Neural progenitor cell (in vitro differentiated cells): ENCODE measurements at regions not wholly inside any gene's neighbourhood (a gene's known extent, or its start where the extent isn't known, plus 50 kb on each side); places are given as distances from the start of the nearest gene placed in this dataset.

Source experiments
- DNase-seq: peaks from one replicate; pipeline ENCODE4 v3.0.0-alpha.2; 2016; ENCODE audit warnings: low spot score
- H2AFZ ChIP-seq: fragments of 200-600 bp; sonication (generic); replicated peaks from 2 replicates; pipeline ENCODE4 v1.6.1; 2016; ENCODE audit warnings: antibody characterized with exemption
- H3F3A ChIP-seq: fragments of 200-600 bp; sonication (generic); 2 replicates; pipeline ENCODE4 v1.6.1; 2016; ENCODE audit warnings: antibody characterized with exemption, low read depth
- H3K27ac ChIP-seq: fragments of 200-600 bp; sonication (generic); 2 replicates; pipeline ENCODE4 v1.5.1; 2016; ENCODE audit warnings: mild to moderate bottlenecking
- H3K27me3 ChIP-seq: fragments of 200-600 bp; sonication (generic); 2 replicates; pipeline ENCODE4 v1.6.1; 2016; ENCODE audit warnings: mild to moderate bottlenecking, moderate library complexity
- H3K36me3 ChIP-seq: fragments of 200-600 bp; sonication (generic); 2 replicates; pipeline ENCODE4 v1.5.1; 2016
- H3K4me1 ChIP-seq: fragments of 200-600 bp; sonication (generic); 2 replicates; pipeline ENCODE4 v1.6.1; 2016; ENCODE audit warnings: mixed run types
- H3K4me2 ChIP-seq: fragments of 200-600 bp; sonication (generic); 2 replicates; pipeline ENCODE4 v1.6.1; 2016
- H3K4me3 ChIP-seq: fragments of 200-600 bp; sonication (generic); 2 replicates; pipeline ENCODE4 v1.5.1; 2016
- H3K79me2 ChIP-seq: fragments of 200-600 bp; sonication (generic); 2 replicates; pipeline ENCODE4 v1.6.1; 2016; ENCODE audit warnings: low read depth
- H3K9ac ChIP-seq: fragments of 200-600 bp; sonication (generic); 2 replicates; pipeline ENCODE4 v1.6.1; 2016
- H3K9me3 ChIP-seq: fragments of 200-600 bp; sonication (generic); 2 replicates; pipeline ENCODE4 v1.5.1; 2016; ENCODE audit warnings: low read depth
- H4K20me1 ChIP-seq: fragments of 200-600 bp; sonication (generic); 2 replicates; pipeline ENCODE4 v1.6.1; 2016; ENCODE audit warnings: low read depth
- H3K27ac Mint-ChIP-seq: 3 replicates; pipeline ENCODE4 v1.8.0; 2021; ENCODE audit warnings: mixed read lengths
- H3K27me3 Mint-ChIP-seq: 2 replicates; pipeline ENCODE4 v1.8.0; 2022; ENCODE audit warnings: low read depth, mild to moderate bottlenecking, inconsistent platforms, moderate library complexity, mixed read lengths; ENCODE audit not compliant: insufficient read depth
- H3K36me3 Mint-ChIP-seq: 3 replicates; pipeline ENCODE4 v1.8.0; 2021; ENCODE audit warnings: mixed read lengths
- H3K4me1 Mint-ChIP-seq: 3 replicates; pipeline ENCODE4 v1.8.0; 2021; ENCODE audit warnings: mixed read lengths
- H3K4me3 Mint-ChIP-seq: 3 replicates; pipeline ENCODE4 v1.8.0; 2021; ENCODE audit warnings: mild to moderate bottlenecking, moderate library complexity, mixed read lengths
- H3K9me3 Mint-ChIP-seq: 3 replicates; pipeline ENCODE4 v1.8.0; 2020; ENCODE audit warnings: mixed read lengths
- CTCF ChIP-seq: fragments of 200-600 bp; sonication (generic); IDR thresholded peaks from 2 replicates; pipeline ENCODE4 v1.5.1; 2017; ENCODE audit warnings: antibody characterized with exemption, mild to moderate bottlenecking
- EZH2 ChIP-seq: fragments of 200-600 bp; sonication (generic); IDR thresholded peaks from 2 replicates; pipeline ENCODE4 v1.6.1; 2017; ENCODE audit warnings: antibody characterized with exemption, mild to moderate bottlenecking, moderate library complexity
- EZH2phosphoT487 ChIP-seq: fragments of 200-600 bp; sonication (generic); IDR thresholded peaks from 2 replicates; pipeline ENCODE4 v1.6.1; 2017; ENCODE audit warnings: antibody characterized with exemption

- Mint-ChIP-seq H3K27ac (no peak overlapping the region), H3K27me3 (no peaks in the 10 kb centered on the region), H3K36me3 (no peaks in the 10 kb centered on the region), H3K9me3 (no peaks in the 10 kb centered on the region), H3K4me3 (no peak overlapping the region), H3K4me1 (no peaks in the 10 kb centered on the region)
- Histone ChIP-seq H3K4me3 (no peak overlapping the region), H3K27ac (no peak overlapping the region), H4K20me1 (no peaks in the 10 kb centered on the region), H3K4me2 (no peak overlapping the region), H3K4me1 (no peaks in the 10 kb centered on the region), H3K9ac (no peak overlapping the region), H3F3A (no peaks in the 10 kb centered on the region), H3K9me3 (no peaks in the 10 kb centered on the region), H2AFZ (no peak overlapping the region), H3K79me2 (no peaks in the 10 kb centered on the region), H3K36me3 (no peaks in the 10 kb centered on the region), H3K27me3 (no peaks in the 10 kb centered on the region)
- TF ChIP-seq EZH2phosphoT487 (no peak), EZH2 (no peak), CTCF (no peak)
- DNase-seq, result no peak
Measured at GRCh38 chr2:228369400-228370031, 188.0 kb upstream of the SPHKAP start.

GRCh38 chr2:228367356-228367755, 185.9 kb upstream of the SPHKAP start:
- no peak for DNase-seq
- H3K27me3 Mint-ChIP-seq, result peaks cover 1% of the 10 kb centered on the region

GRCh38 chr2:228359473-228359872, 178.0 kb upstream of the SPHKAP start:
- Histone ChIP-seq H3K4me3 (no peak overlapping the region), H2AFZ (no peak overlapping the region), H3K27me3 (no peaks in the 10 kb centered on the region), H3K4me2 (no peak overlapping the region), H3K27ac (no peak overlapping the region), H3K9ac (no peak overlapping the region), H4K20me1 (no peaks in the 10 kb centered on the region), H3K4me1 (no peaks in the 10 kb centered on the region), H3K79me2 (no peaks in the 10 kb centered on the region), H3K9me3 (no peaks in the 10 kb centered on the region), H3F3A (no peaks in the 10 kb centered on the region), H3K36me3 (no peaks in the 10 kb centered on the region)
- Mint-ChIP-seq H3K9me3 (no peaks in the 10 kb centered on the region), H3K4me1 (no peaks in the 10 kb centered on the region), H3K27me3 (peaks cover 2% of the 10 kb centered on the region), H3K4me3 (no peak overlapping the region), H3K36me3 (no peaks in the 10 kb centered on the region), H3K27ac (no peak overlapping the region)
- TF ChIP-seq CTCF (no peak), EZH2 (no peak), EZH2phosphoT487 (no peak)
- DNase-seq, result no peak

More at GRCh38 chr2:228367356-228367755, 185.9 kb upstream of the SPHKAP start:
- H3K4me2 ChIP-seq, result no peak overlapping the region
- no peaks in the 10 kb centered on the region for H3K27me3 ChIP-seq
- H3K9ac ChIP-seq, result no peak overlapping the region
- H3K9me3 ChIP-seq, result no peaks in the 10 kb centered on the region
- H2AFZ ChIP-seq, result no peak overlapping the region
- Mint-ChIP-seq H3K9me3 (no peaks in the 10 kb centered on the region), H3K27ac (no peak overlapping the region), H3K36me3 (no peaks in the 10 kb centered on the region), H3K4me3 (no peak overlapping the region), H3K4me1 (no peaks in the 10 kb centered on the region)
- H3K4me1 ChIP-seq, result no peaks in the 10 kb centered on the region
- no peaks in the 10 kb centered on the region for H4K20me1 ChIP-seq
- no peak overlapping the region for H3K27ac ChIP-seq
- H3K4me3 ChIP-seq, result no peak overlapping the region
- no peaks in the 10 kb centered on the region for H3K79me2 ChIP-seq
- no peaks in the 10 kb centered on the region for H3K36me3 ChIP-seq
- TF ChIP-seq EZH2phosphoT487 (no peak), EZH2 (no peak), CTCF (no peak)
- H3F3A ChIP-seq, result no peaks in the 10 kb centered on the region
